ENCODE measurements at regions not wholly inside any gene's neighbourhood (a gene's known extent, or its start where the extent isn't known, plus 50 kb on each side); places are given as distances from the start of the nearest gene placed in this dataset.

DNA sequence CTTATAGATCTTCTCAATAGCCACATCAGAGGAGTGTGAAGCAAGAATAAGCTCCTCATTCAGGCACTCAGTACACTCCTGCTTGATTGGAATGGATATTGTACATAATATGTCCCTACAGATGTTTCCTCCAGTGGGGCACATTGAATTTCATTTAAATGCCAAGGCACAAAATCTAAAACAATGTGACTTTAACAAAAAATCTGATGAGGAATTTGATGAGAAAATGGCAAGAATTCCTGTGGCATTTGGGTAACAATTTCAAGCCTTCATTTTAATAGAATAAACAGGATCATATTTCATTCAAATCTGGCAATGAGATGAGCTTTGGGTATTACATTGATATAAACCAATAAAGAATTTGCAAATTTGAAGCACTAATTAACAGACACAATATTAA lies 307.7 kb upstream of the PKN2 start:
- TF ChIP-seq, protein P1, sequence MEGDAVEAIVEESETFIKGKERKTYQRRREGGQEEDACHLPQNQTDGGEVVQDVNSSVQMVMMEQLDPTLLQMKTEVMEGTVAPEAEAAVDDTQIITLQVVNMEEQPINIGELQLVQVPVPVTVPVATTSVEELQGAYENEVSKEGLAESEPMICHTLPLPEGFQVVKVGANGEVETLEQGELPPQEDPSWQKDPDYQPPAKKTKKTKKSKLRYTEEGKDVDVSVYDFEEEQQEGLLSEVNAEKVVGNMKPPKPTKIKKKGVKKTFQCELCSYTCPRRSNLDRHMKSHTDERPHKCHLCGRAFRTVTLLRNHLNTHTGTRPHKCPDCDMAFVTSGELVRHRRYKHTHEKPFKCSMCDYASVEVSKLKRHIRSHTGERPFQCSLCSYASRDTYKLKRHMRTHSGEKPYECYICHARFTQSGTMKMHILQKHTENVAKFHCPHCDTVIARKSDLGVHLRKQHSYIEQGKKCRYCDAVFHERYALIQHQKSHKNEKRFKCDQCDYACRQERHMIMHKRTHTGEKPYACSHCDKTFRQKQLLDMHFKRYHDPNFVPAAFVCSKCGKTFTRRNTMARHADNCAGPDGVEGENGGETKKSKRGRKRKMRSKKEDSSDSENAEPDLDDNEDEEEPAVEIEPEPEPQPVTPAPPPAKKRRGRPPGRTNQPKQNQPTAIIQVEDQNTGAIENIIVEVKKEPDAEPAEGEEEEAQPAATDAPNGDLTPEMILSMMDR (IDR thresholded peaks at IDR 0.05; ENCODE audit: insufficient read depth, low read length) = no peak
- TF ChIP-seq REST (IDR thresholded peaks at IDR 0.05; ENCODE audit: insufficient replicate concordance, low read depth) = no peak

Data from HL-60 (cell line).